ENCODE measurements at regions not wholly inside any gene's neighbourhood (a gene's known extent, or its start where the extent isn't known, plus 50 kb on each side); places are given as distances from the start of the nearest gene placed in this dataset.

GRCh38 chr14:55500219-55500701 lies 59.8 kb upstream of the TBPL2 start:
- no peak for TF ChIP-seq CTCF (IDR thresholded peaks at IDR 0.05; ENCODE audit: insufficient read depth, low read length, missing control alignments)
- POLR2A ChIA-PET = no interaction called here
- CTCF ChIA-PET = no interaction called here
- no peak overlapping the region for H3K4me3 ChIP-seq (ENCODE audit: low read depth, low read length)
- no peak for DNase-seq (ENCODE audit: low read depth, low spot score)

GRCh38 chr14:55500708-55501107 lies 60.3 kb upstream of the TBPL2 start:
- ChIA-PET POLR2A (no interaction called here), CTCF (no interaction called here)
- H3K4me3 ChIP-seq (ENCODE audit: low read depth, low read length) = no peak overlapping the region
- DNase-seq (ENCODE audit: low read depth, low spot score) = no peak
- no peak for TF ChIP-seq CTCF (IDR thresholded peaks at IDR 0.05; ENCODE audit: insufficient read depth, low read length, missing control alignments)

GRCh38 chr14:55502746-55503284 lies 62.4 kb upstream of the TBPL2 start:
- ChIA-PET POLR2A (no interaction called here), CTCF (no interaction called here)
- TF ChIP-seq CTCF (IDR thresholded peaks at IDR 0.05; ENCODE audit: insufficient read depth, low read length, missing control alignments) = no peak
- DNase-seq (ENCODE audit: low read depth, low spot score) = no peak
- H3K4me3 ChIP-seq (ENCODE audit: low read depth, low read length) = no peak overlapping the region

GRCh38 chr14:55505846-55506245 lies 65.4 kb upstream of the TBPL2 start:
- DNase-seq (ENCODE audit: low read depth, low spot score) = no peak
- ChIA-PET POLR2A (no interaction called here), CTCF (no interaction called here)
- TF ChIP-seq CTCF (IDR thresholded peaks at IDR 0.05; ENCODE audit: insufficient read depth, low read length, missing control alignments) = no peak
- no peak overlapping the region for H3K4me3 ChIP-seq (ENCODE audit: low read depth, low read length)

- TF ChIP-seq CTCF (IDR thresholded peaks at IDR 0.05; ENCODE audit: insufficient read depth, low read length, missing control alignments) = no peak
- no peak for DNase-seq (ENCODE audit: low read depth, low spot score)
- ChIA-PET CTCF (no interaction called here), POLR2A (no interaction called here)
- no peak overlapping the region for H3K4me3 ChIP-seq (ENCODE audit: low read depth, low read length)
Measured at GRCh38 chr14:55508676-55509075, 68.3 kb upstream of the TBPL2 start.

GRCh38 chr14:55512421-55512820 lies 67.6 kb upstream of the KTN1 start:
- POLR2A ChIA-PET = no interaction called here
- CTCF ChIA-PET = no interaction called here
- peak; percentile 33 for DNase-seq (ENCODE audit: low read depth, low spot score)
- no peak overlapping the region for H3K4me3 ChIP-seq (ENCODE audit: low read depth, low read length)
- no peak for TF ChIP-seq CTCF (IDR thresholded peaks at IDR 0.05; ENCODE audit: insufficient read depth, low read length, missing control alignments)

All from AG04449 (cell line).